HEK293T (cell line): ENCODE measurements at regions not wholly inside any gene's neighbourhood (a gene's known extent, or its start where the extent isn't known, plus 50 kb on each side); places are given as distances from the start of the nearest gene placed in this dataset.

Source experiments
- CTCF ChIA-PET: fragments of 350-600 bp; formaldehyde crosslinking; extraction: SDS; loops from one replicate; lab custom pipeline; 2021; ENCODE audit warnings: antibody characterized with exemption, inconsistent platforms; lab: Yijun Ruan, JAX
- POLR2A ChIA-PET: fragments of 350-600 bp; formaldehyde crosslinking; extraction: SDS; loops from one replicate; lab custom pipeline; 2020; ENCODE audit warnings: antibody characterized with exemption, inconsistent platforms; lab: Yijun Ruan, JAX
- DNase-seq: peaks from one replicate; pipeline ENCODE4 v3.0.0; 2012; ENCODE audit warnings: mixed read lengths; ENCODE audit errors: extremely low spot score
- ARNT ChIP-seq: fragments of 450-650 bp; IDR thresholded peaks from 2 replicates; pipeline ENCODE4 v1.6.1; 2017; ENCODE audit warnings: mild to moderate bottlenecking
- BHLHE40 ChIP-seq: fragments of 450-650 bp; IDR thresholded peaks from 2 replicates; pipeline ENCODE4 v1.6.1; 2016; ENCODE audit warnings: mild to moderate bottlenecking, moderate library complexity, borderline replicate concordance
- CTBP1 ChIP-seq: fragments of 450-650 bp; IDR thresholded peaks from 2 replicates; pipeline ENCODE4 v1.6.1; 2016; ENCODE audit warnings: borderline replicate concordance
- ELF4 ChIP-seq: fragments of 450-650 bp; IDR thresholded peaks from 2 replicates; pipeline ENCODE4 v1.6.1; 2017; ENCODE audit warnings: antibody characterized with exemption
- FOXA1 ChIP-seq: fragments of 450-650 bp; IDR thresholded peaks from 2 replicates; pipeline ENCODE4 v1.6.1; 2016; ENCODE audit warnings: mild to moderate bottlenecking
- FOXK2 ChIP-seq: fragments of 450-650 bp; IDR thresholded peaks from 2 replicates; pipeline ENCODE4 v1.6.1; 2016; ENCODE audit warnings: mild to moderate bottlenecking
- FOXM1 ChIP-seq: fragments of 450-650 bp; IDR thresholded peaks from 2 replicates; pipeline ENCODE4 v1.6.1; 2017; ENCODE audit warnings: mild to moderate bottlenecking, borderline replicate concordance
- HDGF ChIP-seq: fragments of 450-650 bp; IDR thresholded peaks from 2 replicates; pipeline ENCODE4 v1.6.1; 2017; ENCODE audit warnings: antibody characterized with exemption, borderline replicate concordance
- L3MBTL2 ChIP-seq: fragments of 450-650 bp; conservative IDR thresholded peaks from 2 replicates; pipeline ENCODE4 v1.6.1; 2016; ENCODE audit warnings: mild to moderate bottlenecking
- LEF1 ChIP-seq: fragments of 450-650 bp; IDR thresholded peaks from 2 replicates; pipeline ENCODE4 v1.6.1; 2017; ENCODE audit warnings: mild to moderate bottlenecking, borderline replicate concordance
- NFRKB ChIP-seq: fragments of 450-650 bp; IDR thresholded peaks from 2 replicates; pipeline ENCODE4 v1.6.1; 2016; ENCODE audit warnings: mild to moderate bottlenecking, moderate library complexity
- SP1 ChIP-seq: fragments of 450-650 bp; IDR thresholded peaks from 2 replicates; pipeline ENCODE4 v1.6.1; 2017
- SUZ12 ChIP-seq: fragments of 450-650 bp; IDR thresholded peaks from 2 replicates; pipeline ENCODE4 v1.6.1; 2016; ENCODE audit warnings: mild to moderate bottlenecking
- TARDBP ChIP-seq: fragments of 450-650 bp; IDR thresholded peaks from 2 replicates; pipeline ENCODE4 v1.6.1; 2016
- ZNF384 ChIP-seq: fragments of 450-650 bp; IDR thresholded peaks from 2 replicates; pipeline ENCODE4 v1.6.1; 2016
- TF ChIP-seq, protein P1 (sequence below): fragments of 450-650 bp; IDR thresholded peaks from 2 replicates; pipeline ENCODE4 v1.6.1; 2016

DNA sequence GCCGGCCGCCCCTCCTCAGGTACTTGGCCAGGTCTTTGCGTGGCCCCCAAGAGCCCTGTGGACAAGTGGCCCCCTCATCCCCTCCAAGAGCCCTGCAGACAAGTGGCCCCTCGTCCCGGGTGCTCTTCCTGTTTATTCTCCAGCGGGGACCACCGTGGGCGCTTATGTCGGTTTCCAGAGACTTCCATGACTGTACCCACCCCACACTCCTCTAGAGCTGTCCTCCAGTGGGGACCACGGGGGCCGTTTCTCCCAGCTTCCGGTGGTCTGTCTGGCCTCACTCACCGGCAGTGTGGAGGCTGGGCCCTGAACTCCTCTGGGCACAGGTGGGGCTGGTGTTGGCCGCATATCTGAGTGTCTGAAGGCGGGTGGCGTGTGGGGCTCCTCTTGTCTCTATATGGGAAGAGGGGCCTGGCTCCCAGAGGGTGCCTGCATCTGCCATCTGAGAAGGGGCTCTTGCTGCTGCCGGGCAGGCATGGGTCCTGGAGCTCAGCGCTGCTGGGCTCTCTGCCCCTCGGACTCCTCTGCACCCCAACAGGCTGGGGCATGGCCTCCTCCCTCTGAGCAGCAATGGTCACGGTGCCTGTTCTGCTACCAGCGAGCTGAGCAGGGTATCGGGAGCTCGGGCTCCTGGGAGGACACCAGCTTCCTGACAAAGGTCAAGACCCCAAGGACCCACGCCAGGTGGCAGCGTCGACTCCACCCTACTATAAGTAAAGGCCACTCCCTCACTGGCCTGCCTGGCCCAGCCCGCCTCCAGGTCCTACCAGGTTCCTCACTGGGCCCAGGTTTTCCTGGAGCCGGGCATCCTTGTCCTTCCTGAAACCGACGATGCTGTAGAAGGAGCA is 1264.3 kb downstream of the BRD1 start:
- ChIA-PET CTCF (no interaction called here), POLR2A (no interaction called here)
- DNase-seq = no peak

DNA sequence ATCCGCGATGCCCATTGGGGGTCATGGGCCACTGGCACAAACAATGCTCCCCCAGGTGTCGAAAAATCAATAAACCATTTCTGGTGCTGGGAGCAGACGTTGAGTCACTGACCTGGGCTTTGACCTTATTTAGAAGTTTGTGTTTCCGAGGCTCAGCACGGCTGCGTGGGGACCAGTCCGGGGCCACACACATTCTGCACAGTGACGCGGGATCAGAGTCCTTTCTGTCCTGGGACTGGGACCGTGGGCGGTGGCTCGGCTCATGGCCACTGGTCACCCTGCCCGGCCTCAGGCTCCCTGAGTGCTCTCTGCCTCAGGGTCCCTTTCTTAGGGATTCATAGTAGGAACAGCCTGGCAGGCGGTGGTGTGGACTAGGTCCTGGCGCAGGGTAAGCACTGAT is 1266.0 kb downstream of the BRD1 start:
- CTCF ChIA-PET = no interaction called here
- POLR2A ChIA-PET = no interaction called here
- DNase-seq = no peak
- no peak for TF ChIP-seq ZNF384
- TF ChIP-seq L3MBTL2 = no peak
- TF ChIP-seq HDGF = no peak
- no peak for TF ChIP-seq LEF1
- no peak for TF ChIP-seq ELF4
- no peak for TF ChIP-seq FOXK2
- TF ChIP-seq NFRKB = no peak

More for the DNA sequence above, 1264.3 kb downstream of the BRD1 start:
- no peak for TF ChIP-seq CTBP1
- no peak for TF ChIP-seq NFRKB
- no peak for TF ChIP-seq TARDBP
- no peak for TF ChIP-seq SUZ12
- TF ChIP-seq ZNF384 = no peak
- no peak for TF ChIP-seq ELF4
- TF ChIP-seq LEF1 = no peak
- TF ChIP-seq HDGF = no peak
- TF ChIP-seq SP1 = no peak
- no peak for TF ChIP-seq FOXM1
- no peak for TF ChIP-seq ARNT
- TF ChIP-seq BHLHE40 = no peak
- TF ChIP-seq L3MBTL2 = no peak
- TF ChIP-seq FOXK2 = no peak
- TF ChIP-seq FOXA1 = no peak
- TF ChIP-seq, protein P1, sequence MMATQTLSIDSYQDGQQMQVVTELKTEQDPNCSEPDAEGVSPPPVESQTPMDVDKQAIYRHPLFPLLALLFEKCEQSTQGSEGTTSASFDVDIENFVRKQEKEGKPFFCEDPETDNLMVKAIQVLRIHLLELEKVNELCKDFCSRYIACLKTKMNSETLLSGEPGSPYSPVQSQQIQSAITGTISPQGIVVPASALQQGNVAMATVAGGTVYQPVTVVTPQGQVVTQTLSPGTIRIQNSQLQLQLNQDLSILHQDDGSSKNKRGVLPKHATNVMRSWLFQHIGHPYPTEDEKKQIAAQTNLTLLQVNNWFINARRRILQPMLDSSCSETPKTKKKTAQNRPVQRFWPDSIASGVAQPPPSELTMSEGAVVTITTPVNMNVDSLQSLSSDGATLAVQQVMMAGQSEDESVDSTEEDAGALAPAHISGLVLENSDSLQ = no peak

DNA sequence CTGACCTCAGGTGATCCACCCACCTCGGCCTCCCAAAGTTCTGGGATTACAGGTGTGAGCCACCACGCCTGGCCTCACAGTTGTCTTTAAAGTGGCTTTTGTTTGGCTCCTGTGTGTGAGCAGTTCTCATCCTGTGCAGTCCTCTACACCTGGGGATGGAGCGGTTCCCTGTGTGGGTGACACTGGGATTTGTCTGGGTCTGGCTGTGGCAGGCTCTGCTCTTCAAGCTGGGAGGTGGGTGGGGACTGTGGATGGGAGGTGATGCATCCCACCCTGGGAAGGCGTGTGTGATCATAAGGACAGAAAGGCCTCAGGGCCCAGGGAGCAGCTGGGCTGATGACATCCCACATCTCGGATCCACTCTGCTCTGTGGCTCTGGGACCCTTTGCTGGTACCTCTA is 1266.8 kb downstream of the BRD1 start:
- DNase-seq = no peak
- TF ChIP-seq L3MBTL2 (no peak), FOXA1 (no peak)
- POLR2A ChIA-PET = no interaction called here
- CTCF ChIA-PET = no interaction called here

DNA sequence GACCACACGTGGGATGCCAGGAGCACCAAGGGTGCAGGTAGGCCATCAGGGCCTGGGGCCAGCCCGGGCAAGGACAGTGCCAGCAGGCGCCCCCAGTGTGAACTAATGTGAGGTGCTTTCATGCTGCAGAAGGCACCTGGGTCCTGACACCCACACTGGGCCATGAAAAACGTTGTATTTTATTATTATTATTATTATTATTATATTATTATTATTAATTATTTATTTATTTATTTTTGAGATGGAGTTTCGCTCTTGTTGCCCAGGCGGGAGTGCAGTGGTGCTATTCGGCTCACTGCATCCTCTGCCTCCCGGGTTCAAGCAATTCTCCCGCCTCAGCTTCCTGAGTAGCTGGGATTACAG is 1267.3 kb downstream of the BRD1 start:
- ChIA-PET CTCF (no interaction called here), POLR2A (no interaction called here)
- DNase-seq = no peak
- TF ChIP-seq ZNF384 = no peak
- TF ChIP-seq BHLHE40 = no peak
- no peak for TF ChIP-seq FOXK2
- no peak for TF ChIP-seq CTBP1
- TF ChIP-seq ARNT = no peak
- TF ChIP-seq NFRKB = no peak
- TF ChIP-seq L3MBTL2 = no peak
- no peak for TF ChIP-seq ELF4
- TF ChIP-seq, protein P1 = no peak

DNA sequence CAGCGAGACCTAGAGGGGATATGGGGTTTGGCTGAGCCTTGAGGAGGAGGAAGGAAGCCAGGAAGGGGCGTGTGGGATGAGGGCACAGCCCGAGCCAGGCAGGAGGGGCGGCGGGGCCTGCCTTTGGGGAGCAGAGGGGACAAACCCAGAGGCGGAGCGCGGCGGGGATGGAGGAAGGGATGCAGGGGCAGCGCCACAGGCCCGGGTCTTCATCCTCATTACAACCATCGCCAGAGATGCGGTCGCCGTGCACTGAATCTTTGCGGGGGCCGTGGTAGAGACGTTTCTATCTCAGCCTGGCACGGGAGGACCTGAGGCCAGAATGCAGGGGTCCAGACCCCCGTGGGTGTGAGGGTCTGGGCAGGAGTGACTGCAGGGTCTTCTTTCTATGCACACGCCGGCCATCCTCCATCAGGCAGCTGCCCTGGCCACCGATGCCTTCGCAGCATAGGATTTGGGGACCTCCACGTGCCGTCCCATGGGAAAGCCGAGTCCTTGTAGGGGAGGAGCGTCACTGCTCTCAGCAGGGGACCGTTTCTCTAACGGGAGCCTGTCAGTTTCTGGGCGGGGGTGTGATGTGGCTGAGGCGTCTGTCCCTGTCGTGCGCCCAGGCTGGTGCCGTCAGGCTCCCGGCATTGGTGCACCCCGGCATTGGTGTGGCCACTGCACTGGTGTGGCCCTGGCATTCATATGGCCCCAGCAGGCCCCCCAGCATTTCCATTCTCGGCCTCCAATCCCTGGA is 1267.9 kb downstream of the BRD1 start:
- TF ChIP-seq L3MBTL2 (no peak), NFRKB (no peak)
- TF ChIP-seq, protein P1 = no peak
- DNase-seq = no peak
- POLR2A ChIA-PET = no interaction called here
- CTCF ChIA-PET = no interaction called here

DNA sequence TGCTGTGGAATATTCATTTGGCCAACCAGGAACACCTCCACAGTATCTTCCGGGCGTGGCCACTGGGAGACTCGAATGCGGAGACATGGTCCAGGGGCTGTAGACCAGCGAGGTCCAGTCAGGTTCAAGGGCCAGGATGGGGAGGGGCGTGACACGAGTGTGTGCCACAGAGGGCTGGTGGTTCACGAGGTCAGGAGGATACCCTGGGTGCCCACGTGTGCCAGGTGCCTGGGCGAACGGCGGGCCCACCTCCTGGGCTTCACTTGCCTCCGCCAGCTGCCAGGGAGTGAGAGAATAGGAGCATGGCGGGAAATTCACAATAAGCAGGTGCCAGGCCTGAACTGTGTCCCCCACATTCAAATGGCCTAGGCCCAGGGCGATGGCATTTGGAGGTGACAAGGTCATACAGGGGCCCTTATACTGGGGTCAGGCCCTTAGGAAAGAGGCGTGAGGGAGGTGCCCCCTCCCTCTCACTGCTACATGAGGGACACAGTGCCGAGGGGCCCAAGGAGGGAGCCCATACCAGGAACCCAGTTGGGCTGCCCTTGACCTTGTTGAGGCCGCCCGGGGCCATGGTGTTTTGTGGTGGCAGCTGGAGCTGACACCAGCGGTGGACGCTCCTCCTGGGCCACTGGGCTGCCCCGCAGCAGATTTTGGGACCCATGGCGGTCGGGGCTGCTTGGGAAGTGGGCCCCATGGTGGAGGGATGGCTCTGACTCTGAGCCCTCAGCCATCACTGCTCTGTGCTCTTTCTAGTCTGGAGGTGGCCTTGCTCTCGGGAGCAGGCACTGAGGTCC is 1268.9 kb downstream of the BRD1 start:
- TF ChIP-seq HDGF (no peak), BHLHE40 (no peak), FOXK2 (no peak), LEF1 (no peak), SUZ12 (no peak), TARDBP (no peak), FOXA1 (no peak), FOXM1 (no peak), CTBP1 (no peak), SP1 (no peak), ELF4 (no peak), ARNT (no peak), ZNF384 (no peak), L3MBTL2 (no peak), NFRKB (no peak)
- TF ChIP-seq, protein P1 = no peak
- ChIA-PET POLR2A (no interaction called here), CTCF (no interaction called here)
- no peak for DNase-seq
